Keratinocyte (primary cell): ENCODE measurements at regions not wholly inside any gene's neighbourhood (a gene's known extent, or its start where the extent isn't known, plus 50 kb on each side); places are given as distances from the start of the nearest gene placed in this dataset.

Source experiments
- CTCF ChIP-seq, 3 experiments: IDR thresholded peaks in 1 of 3; conservative IDR thresholded peaks in 1 of 3; optimal IDR thresholded peaks in 1 of 3; 2 replicates in 2 of 3; 3 replicates in 1 of 3; pipeline versions ENCODE3 to v1.5.1; 2011; ENCODE audit warnings: low read length in 3 of 3, mild to moderate bottlenecking in 3 of 3, moderate library complexity in 2 of 3, control low read depth in 1 of 3, inconsistent platforms in 1 of 3; ENCODE audit not compliant: insufficient read depth in 2 of 3; ENCODE audit errors: extremely low read depth in 1 of 3
- EZH2 ChIP-seq: IDR thresholded peaks from one replicate; pipeline ENCODE4 v1.6.1; 2012; ENCODE audit warnings: inconsistent platforms, mild to moderate bottlenecking, low read length, moderate library complexity

- TF ChIP-seq CTCF (optimal IDR thresholded peaks at IDR 0.05 in 1 of 3, IDR thresholded peaks at IDR 0.05 in 1 of 3, conservative IDR thresholded peaks at IDR 0.05 in 1 of 3; ENCODE audit: extremely low read depth in 1 of 3, insufficient read depth in 2 of 3, low read length in 3 of 3) (no peak), EZH2 (no peak)
Measured at GRCh38 chr11:27904358-27905055, 203.4 kb downstream of the KIF18A start.
